ENCODE measurements at regions not wholly inside any gene's neighbourhood (a gene's known extent, or its start where the extent isn't known, plus 50 kb on each side); places are given as distances from the start of the nearest gene placed in this dataset.
A peak's percentile ranks its signal among the peaks of the same experiment; 100 is the strongest.

DNA sequence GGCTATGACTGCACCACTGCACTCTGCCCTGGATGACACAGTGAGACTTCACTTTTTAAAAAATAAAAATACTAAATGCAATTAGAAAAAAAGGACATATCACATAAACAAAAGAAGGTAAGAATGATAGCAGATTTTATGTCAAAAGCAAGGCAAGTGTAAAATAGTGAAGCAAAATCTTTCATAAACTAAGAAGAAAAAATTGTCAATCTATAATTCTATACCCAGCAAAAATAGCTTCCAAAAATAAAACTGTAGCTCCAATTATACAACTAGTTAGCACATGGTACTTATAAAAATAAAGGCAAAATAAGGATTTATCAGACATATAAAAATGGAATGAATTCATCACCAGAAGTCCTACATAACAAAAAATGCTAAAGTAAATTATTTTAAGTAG is 85.4 kb upstream of the SVIL start:
- DNase-seq (ENCODE audit: low read depth): no peak
- no peak overlapping the region for H3K4me3 ChIP-seq (ENCODE audit: low read depth, low read length)
- TF ChIP-seq, protein P1, sequence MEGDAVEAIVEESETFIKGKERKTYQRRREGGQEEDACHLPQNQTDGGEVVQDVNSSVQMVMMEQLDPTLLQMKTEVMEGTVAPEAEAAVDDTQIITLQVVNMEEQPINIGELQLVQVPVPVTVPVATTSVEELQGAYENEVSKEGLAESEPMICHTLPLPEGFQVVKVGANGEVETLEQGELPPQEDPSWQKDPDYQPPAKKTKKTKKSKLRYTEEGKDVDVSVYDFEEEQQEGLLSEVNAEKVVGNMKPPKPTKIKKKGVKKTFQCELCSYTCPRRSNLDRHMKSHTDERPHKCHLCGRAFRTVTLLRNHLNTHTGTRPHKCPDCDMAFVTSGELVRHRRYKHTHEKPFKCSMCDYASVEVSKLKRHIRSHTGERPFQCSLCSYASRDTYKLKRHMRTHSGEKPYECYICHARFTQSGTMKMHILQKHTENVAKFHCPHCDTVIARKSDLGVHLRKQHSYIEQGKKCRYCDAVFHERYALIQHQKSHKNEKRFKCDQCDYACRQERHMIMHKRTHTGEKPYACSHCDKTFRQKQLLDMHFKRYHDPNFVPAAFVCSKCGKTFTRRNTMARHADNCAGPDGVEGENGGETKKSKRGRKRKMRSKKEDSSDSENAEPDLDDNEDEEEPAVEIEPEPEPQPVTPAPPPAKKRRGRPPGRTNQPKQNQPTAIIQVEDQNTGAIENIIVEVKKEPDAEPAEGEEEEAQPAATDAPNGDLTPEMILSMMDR (IDR thresholded peaks at IDR 0.05; ENCODE audit: insufficient read depth, low read length): no peak

DNA sequence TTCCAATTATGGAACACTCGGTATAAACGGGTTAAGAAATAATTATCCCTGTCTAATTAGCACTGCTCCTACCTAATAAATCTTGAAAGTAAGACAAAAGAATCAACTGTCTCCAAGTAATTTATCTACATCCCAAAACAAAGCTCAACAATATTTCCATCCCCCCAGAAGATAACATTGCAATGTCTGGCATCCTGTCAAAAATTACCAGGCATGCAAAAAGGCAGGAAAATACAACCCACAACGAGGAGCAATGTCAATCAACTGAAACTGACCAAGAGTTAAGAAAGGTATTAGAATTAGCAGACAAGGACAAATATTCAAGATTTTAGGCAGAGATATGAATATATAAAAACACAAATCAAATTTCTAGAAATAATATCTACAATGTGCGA is 84.5 kb upstream of the SVIL start:
- H3K4me3 ChIP-seq (ENCODE audit: low read depth, low read length): no peak overlapping the region
- TF ChIP-seq, protein P1 (IDR thresholded peaks at IDR 0.05; ENCODE audit: insufficient read depth, low read length): no peak
- DNase-seq (ENCODE audit: low read depth): no peak

DNA sequence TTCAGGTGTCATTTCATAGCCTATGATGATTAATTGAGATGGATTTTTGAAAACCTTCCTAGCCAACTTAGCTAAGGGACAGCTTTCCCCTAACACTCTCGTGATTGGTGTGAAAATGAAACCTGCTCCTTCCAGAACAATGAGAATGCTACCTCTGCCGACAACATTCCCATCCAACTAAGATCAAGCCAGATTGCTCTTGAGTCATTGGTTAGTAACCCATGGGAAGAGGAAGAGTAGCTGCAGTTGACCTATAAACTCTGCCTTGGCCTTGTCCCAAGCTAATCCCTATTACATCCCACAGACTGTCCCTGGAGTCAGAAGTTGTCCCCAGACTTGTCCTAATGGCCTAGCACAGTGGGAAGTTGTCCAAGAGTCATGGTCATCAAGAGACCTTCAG is 80.5 kb upstream of the SVIL start:
- no peak for DNase-seq (ENCODE audit: low read depth)
- no peak overlapping the region for H3K4me3 ChIP-seq (ENCODE audit: low read depth, low read length)
- TF ChIP-seq, protein P1 (IDR thresholded peaks at IDR 0.05; ENCODE audit: insufficient read depth, low read length): no peak

DNA sequence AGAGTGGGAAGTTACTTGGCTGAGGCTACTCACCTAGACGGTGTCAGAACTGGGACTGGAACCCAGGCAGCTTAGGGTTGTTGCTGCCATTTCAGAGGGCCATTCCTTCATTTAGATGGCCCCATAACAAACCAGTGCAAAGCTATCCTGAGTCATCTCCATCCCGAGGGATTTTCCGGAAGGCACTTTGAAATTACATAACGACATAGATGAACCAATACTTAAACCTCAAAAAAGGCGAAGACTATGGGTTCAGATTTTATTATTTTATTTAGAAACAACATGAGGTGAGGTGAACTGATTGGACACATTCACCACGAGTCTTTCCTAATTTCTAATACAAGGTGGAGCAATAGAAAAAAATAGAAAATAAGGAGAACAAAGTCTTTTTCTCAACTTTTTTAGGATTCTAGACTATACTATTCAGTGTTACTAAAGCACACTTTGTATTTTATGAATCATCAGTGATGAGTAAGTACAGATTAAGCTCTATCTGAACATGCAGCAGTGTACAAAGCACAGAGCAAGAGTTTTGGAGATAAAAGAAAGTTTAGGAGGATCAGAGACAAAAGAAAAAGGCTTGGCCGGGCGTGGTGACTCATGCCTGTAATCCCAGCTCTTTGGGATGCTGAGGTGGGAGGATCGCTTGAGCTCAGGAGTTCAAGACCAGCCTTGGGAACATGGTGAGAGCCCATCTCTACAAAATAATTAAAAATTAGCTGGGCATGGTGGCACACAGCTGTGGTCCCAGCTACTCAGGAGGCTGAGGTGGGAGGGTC is 79.5 kb upstream of the SVIL start:
- TF ChIP-seq, protein P1 (IDR thresholded peaks at IDR 0.05; ENCODE audit: insufficient read depth, low read length): no peak
- DNase-seq (ENCODE audit: low read depth): peak; percentile 95

DNA sequence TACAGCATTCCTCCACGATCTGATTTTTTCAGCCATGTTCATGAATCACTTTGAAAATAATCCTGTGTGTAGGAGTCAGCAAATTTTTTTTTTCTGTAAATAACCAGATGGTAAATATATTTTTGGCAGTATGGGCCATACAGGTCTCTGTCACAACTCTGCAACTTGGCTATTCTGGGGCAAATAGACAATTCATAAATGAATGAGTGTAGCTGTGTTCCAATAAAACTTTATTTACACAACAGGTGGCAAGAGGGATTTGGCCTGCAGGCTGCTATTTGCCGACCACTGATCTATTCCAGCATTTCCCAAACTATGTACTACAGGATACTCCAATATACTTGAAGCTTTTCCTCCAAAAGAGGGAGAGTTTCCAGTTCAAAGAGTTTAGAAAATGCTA is 78.7 kb upstream of the SVIL start:
- TF ChIP-seq, protein P1 (IDR thresholded peaks at IDR 0.05; ENCODE audit: insufficient read depth, low read length): no peak
- H3K4me3 ChIP-seq (ENCODE audit: low read depth, low read length): no peak overlapping the region
- DNase-seq (ENCODE audit: low read depth): no peak

More for the DNA sequence above, 79.5 kb upstream of the SVIL start:
- H3K4me3 ChIP-seq (ENCODE audit: low read depth, low read length): no peak overlapping the region

DNA sequence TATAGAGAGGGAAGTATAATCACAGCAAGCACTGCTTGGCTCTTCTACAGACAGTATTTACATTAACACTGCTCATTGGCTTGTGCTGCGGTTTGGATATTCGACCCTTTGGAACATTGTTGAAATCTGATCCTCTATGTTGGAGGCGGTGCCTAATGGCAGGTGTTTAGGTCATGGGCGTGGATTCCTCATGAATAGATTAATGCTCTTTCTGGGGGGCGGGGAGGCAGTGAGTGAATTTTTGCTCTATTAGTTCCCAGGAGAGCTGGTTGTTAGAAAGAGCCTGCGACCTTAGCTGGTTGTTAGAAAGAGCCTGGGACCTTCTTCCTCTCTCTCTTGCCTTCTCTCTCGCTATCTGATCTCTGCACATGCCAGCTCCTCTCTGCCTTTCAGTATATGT is 77.3 kb upstream of the SVIL start:
- TF ChIP-seq, protein P1 (IDR thresholded peaks at IDR 0.05; ENCODE audit: insufficient read depth, low read length): no peak
- DNase-seq (ENCODE audit: low read depth): no peak
- no peak overlapping the region for H3K4me3 ChIP-seq (ENCODE audit: low read depth, low read length)

DNA sequence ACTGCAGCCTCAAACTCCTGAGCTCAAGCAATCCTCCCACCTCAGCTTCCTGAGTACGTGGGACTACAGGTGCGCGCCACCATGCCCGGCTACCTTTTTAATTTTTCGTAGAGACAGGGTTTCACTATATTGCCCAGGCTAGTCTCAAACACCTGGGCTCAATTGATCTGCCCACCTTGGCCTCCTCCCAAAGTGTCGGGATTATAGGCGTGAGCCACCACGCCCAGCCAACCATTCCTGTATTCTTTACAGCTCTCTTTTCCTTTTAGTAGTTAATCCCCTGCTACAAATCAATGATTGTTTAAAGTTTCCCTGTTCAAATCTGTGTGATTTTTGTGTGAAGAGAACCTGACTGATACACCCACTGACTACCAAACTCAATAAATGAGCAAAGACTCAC is 75.4 kb upstream of the SVIL start:
- H3K4me3 ChIP-seq (ENCODE audit: low read depth, low read length): no peak overlapping the region
- DNase-seq (ENCODE audit: low read depth): no peak
- TF ChIP-seq, protein P1 (IDR thresholded peaks at IDR 0.05; ENCODE audit: insufficient read depth, low read length): no peak
